ENCODE measurements at regions not wholly inside any gene's neighbourhood (a gene's known extent, or its start where the extent isn't known, plus 50 kb on each side); places are given as distances from the start of the nearest gene placed in this dataset.

DNA sequence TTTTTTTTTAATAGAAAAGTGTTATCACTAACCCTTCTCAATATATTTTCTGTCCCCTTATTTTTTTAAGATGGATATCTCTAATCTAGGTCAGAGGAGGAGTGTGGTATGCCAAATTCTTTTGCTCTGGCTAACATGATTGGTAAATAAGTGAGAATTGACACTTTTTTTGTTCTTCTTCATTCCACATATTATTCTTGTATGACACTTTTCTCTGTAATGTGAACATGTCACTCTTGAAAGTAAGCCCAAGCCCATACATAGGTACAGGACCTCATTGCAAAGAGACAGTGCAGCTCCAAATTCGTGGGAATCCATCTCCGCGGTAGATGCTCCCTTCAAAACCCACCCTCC is 142.5 kb upstream of the TCF21 start:
- CTCF ChIA-PET = no interaction called here
- Histone ChIP-seq H3K36me3 (ENCODE audit: insufficient read depth, low read length, poor library complexity, severe bottlenecking) (no peaks in the 10 kb centered on the region), H3K27me3 (replicated peaks; ENCODE audit: insufficient read depth, low read depth, low read length, poor library complexity) (peaks cover 57% of the 10 kb centered on the region), H3K9me3 (ENCODE audit: low read depth, low read length, poor library complexity, severe bottlenecking) (no peaks in the 10 kb centered on the region), H3K4me1 (ENCODE audit: insufficient read depth, low read length, poor library complexity, severe bottlenecking) (no peaks in the 10 kb centered on the region), H3K27ac (ENCODE audit: low read depth, low read length, poor library complexity, severe bottlenecking) (no peak overlapping the region), H3K4me3 (ENCODE audit: low read depth, low read length, poor library complexity, severe bottlenecking) (no peak overlapping the region)
- no TSS peak for BruUV-seq (replicated peaks)
- intact Hi-C loops (cut with micrococcal nuclease; ENCODE audit: unreplicated experiment) = no loop called here
- no peak for DNase-seq (ENCODE audit: low spot score)
- POLR2A ChIA-PET (ENCODE audit: low non-redundant PET) = no interaction called here
- TF ChIP-seq EZH2 (IDR thresholded peaks at IDR 0.05; ENCODE audit: borderline replicate concordance, low read depth, low read length, poor library complexity, severe bottlenecking) = no peak

DNA sequence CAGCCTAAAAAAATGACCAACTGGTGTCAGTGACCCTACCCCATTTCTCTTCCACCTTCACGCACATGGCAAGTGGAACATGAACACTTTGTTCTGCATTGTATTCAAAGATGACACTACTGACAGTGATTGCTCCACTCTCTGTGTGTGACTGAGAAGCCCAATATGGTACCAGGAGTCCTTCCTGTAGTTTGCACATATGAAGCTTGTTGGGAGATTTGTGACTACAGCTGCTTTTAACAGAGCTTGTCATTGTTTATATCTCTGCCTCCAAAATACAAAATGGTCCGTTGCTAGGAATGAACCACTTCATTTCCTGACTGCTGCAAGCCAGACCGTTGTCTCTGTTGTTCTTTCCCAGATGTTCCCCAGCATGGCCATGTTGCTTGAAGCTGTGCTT is 140.3 kb upstream of the TCF21 start:
- H3K36me3 ChIP-seq (ENCODE audit: insufficient read depth, low read length, poor library complexity, severe bottlenecking) = no peaks in the 10 kb centered on the region
- BruUV-seq (replicated peaks) = no TSS peak
- intact Hi-C loops (cut with micrococcal nuclease; ENCODE audit: unreplicated experiment) = no loop called here
- DNase-seq (ENCODE audit: low spot score) = no peak
- peaks cover 71% of the 10 kb centered on the region for H3K27me3 ChIP-seq (replicated peaks; ENCODE audit: insufficient read depth, low read depth, low read length, poor library complexity)
- CTCF ChIA-PET = no interaction called here
- POLR2A ChIA-PET (ENCODE audit: low non-redundant PET) = no interaction called here
- H3K4me3 ChIP-seq (ENCODE audit: low read depth, low read length, poor library complexity, severe bottlenecking) = no peak overlapping the region
- no peaks in the 10 kb centered on the region for H3K9me3 ChIP-seq (ENCODE audit: low read depth, low read length, poor library complexity, severe bottlenecking)
- TF ChIP-seq CTCF (conservative IDR thresholded peaks at IDR 0.05; ENCODE audit: low read depth, low read length) (no peak), EZH2 (IDR thresholded peaks at IDR 0.05; ENCODE audit: borderline replicate concordance, low read depth, low read length, poor library complexity, severe bottlenecking) (no peak)
- no peaks in the 10 kb centered on the region for H3K4me1 ChIP-seq (ENCODE audit: insufficient read depth, low read length, poor library complexity, severe bottlenecking)
- H3K27ac ChIP-seq (ENCODE audit: low read depth, low read length, poor library complexity, severe bottlenecking) = no peak overlapping the region

- intact Hi-C loops (cut with micrococcal nuclease; ENCODE audit: unreplicated experiment) = no loop called here
- TF ChIP-seq CTCF (conservative IDR thresholded peaks at IDR 0.05; ENCODE audit: low read depth, low read length) = no peak
- no peak for TF ChIP-seq EZH2 (IDR thresholded peaks at IDR 0.05; ENCODE audit: borderline replicate concordance, low read depth, low read length, poor library complexity, severe bottlenecking)
- Histone ChIP-seq H3K27me3 (replicated peaks; ENCODE audit: insufficient read depth, low read depth, low read length, poor library complexity) (peaks cover 78% of the 10 kb centered on the region), H3K9me3 (ENCODE audit: low read depth, low read length, poor library complexity, severe bottlenecking) (no peaks in the 10 kb centered on the region), H3K36me3 (ENCODE audit: insufficient read depth, low read length, poor library complexity, severe bottlenecking) (no peaks in the 10 kb centered on the region), H3K4me3 (ENCODE audit: low read depth, low read length, poor library complexity, severe bottlenecking) (no peak overlapping the region), H3K27ac (ENCODE audit: low read depth, low read length, poor library complexity, severe bottlenecking) (no peak overlapping the region), H3K4me1 (ENCODE audit: insufficient read depth, low read length, poor library complexity, severe bottlenecking) (no peaks in the 10 kb centered on the region)
- ChIA-PET POLR2A (ENCODE audit: low non-redundant PET) (no interaction called here), CTCF (no interaction called here)
- BruUV-seq (replicated peaks) = no TSS peak
- no peak for DNase-seq (ENCODE audit: low spot score)
These were observed 139.5 kb upstream of the TCF21 start for GRCh38 chr6:133749427-133749826.

DNA sequence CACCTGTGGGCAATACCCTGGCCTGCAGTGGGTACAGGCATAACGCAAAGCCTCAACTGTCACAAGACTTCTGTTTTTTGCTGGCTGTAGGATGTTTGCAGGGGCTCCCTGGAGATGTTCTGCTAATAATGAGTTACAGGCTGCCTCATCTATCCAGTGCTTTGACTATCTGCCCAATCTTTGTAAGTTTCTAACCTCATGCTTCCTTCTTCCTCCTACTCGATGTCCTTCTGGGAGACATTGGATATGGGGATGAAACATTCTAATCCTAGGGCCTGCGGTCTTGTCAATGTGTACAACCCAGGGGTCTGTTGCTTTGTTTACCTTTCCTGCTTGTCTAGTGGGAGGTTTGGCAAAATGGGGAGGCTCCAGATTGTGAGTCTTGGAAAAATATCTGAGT is 136.8 kb upstream of the TCF21 start:
- H3K36me3 ChIP-seq (ENCODE audit: insufficient read depth, low read length, poor library complexity, severe bottlenecking) = no peaks in the 10 kb centered on the region
- intact Hi-C loops (cut with micrococcal nuclease; ENCODE audit: unreplicated experiment) = no loop called here
- no peaks in the 10 kb centered on the region for H3K9me3 ChIP-seq (ENCODE audit: low read depth, low read length, poor library complexity, severe bottlenecking)
- H3K4me1 ChIP-seq (ENCODE audit: insufficient read depth, low read length, poor library complexity, severe bottlenecking) = peaks cover 7% of the 10 kb centered on the region
- DNase-seq (ENCODE audit: low spot score) = no peak
- peaks cover 91% of the 10 kb centered on the region for H3K27me3 ChIP-seq (replicated peaks; ENCODE audit: insufficient read depth, low read depth, low read length, poor library complexity)
- no TSS peak for BruUV-seq (replicated peaks)
- TF ChIP-seq EZH2 (IDR thresholded peaks at IDR 0.05; ENCODE audit: borderline replicate concordance, low read depth, low read length, poor library complexity, severe bottlenecking) (no peak), CTCF (conservative IDR thresholded peaks at IDR 0.05; ENCODE audit: low read depth, low read length) (no peak)
- H3K4me3 ChIP-seq (ENCODE audit: low read depth, low read length, poor library complexity, severe bottlenecking) = no peak overlapping the region
- no peak overlapping the region for H3K27ac ChIP-seq (ENCODE audit: low read depth, low read length, poor library complexity, severe bottlenecking)
- ChIA-PET POLR2A (ENCODE audit: low non-redundant PET) (no interaction called here), CTCF (no interaction called here)
